ENCODE measurements at regions not wholly inside any gene's neighbourhood (a gene's known extent, or its start where the extent isn't known, plus 50 kb on each side); places are given as distances from the start of the nearest gene placed in this dataset.

DNA sequence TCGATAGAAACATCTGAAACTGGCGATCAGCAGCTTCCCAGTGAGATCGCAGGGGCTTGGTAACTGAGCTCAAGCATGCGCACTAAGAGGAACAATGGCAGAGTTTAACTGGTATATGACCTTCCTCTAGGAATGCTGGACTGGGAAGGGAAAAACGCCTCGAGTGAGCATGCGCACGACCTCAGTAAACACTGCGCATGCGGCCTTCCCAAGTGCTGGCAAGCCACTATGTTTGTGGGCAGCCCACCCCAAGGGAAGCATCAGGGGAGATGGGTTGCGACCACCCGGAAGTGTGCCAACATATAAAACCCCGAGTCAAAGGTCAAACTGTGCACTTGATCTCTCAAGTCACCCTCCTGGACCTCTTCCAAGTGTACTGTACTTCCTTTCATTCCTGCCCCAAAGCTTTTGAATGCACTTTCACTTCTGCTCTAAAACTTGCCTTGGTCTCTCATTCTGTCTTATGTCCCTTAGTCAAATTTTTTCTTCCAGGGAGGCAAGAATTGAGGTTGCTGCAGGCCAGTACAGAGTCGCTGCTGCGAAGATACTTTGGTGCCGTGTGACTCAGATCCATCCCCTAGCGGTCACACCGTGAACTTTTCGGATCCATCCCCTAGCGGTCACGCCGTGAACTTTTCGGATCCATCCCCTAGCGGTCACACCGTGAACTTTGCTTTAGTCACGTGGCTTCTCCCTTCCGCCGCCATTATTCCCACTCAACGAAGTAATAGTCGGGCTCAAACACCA, 243.3 kb downstream of the FAM43A start:
- DNase-seq (ENCODE audit: low spot score), result peak; percentile 21

DNA sequence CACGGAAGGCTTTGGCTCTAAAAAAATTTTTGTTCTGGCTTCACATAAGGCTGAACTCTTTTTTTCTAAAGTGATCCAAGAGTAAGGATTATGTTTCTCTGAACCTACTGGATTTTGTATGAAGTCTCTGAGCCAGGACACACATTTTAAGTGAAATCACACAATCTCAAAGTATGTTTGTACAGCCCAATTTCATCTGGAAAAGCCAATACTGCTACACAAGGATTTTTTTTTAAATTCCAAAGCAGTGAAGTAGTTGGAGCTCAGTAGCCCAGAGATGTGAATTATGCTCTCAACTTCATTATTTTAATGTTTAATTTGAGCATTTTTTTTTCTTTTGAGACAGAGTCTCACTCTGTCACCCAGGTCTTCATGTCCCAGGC, 243.9 kb downstream of the FAM43A start:
- no peak for DNase-seq (ENCODE audit: low spot score)

DNA sequence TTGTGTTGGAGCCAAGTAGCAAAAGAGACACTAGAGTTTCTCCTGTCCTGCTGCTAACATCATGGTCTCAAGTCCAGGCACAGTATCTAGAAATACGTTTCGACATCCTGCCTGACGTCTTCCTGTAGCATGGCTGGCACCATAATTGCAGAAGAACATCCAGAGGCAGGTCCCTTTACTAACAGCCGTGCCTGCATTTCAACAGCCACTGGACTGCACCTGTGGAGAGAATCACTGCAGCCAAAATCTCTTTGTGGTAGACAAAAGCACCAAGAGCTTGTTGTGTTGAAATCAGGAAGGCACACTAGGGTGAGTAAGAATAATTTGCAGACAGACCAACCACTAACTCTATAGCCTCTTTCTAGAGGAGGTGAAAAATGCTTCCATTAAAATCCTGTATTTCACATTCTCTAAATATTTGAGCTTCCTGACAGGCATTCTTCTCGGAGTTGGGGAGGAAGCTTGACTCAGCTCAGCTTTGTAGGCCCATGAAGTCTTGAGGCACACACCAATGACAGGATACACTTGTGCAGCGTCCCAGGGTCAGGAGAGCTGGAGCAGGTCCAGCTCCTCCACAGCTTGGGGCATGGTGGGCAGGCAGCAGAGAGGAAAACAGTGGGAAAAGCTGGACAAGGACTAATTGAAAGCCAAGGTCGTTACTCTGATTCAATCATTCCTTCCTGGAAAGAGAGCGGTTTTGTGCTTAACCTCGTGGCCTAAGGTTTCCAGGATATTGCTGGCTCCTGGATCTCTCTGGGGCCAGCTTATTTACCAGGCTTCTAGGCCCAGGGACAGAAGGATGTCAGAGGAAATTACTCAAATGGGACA, 244.9 kb downstream of the FAM43A start:
- no peak for DNase-seq (ENCODE audit: low spot score)

DNA sequence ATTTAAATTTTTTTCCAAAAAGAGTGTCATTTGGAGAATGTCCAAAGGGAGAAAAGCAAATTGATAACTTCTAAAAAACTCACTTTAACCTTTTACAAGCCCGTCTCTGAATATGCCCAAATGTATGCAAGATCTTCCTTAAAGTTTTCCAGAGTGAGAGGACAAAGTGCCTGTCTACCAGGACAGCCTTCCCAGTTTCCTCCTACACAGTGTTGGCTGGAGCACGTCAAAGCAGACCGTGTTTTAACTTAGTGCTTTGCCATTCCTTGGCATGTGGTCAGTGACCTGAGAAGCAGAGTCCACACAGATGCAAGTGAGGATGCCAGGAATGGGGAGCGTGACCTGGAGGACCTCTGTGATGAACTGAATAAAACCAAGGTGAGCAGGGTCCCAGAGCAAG, 245.7 kb downstream of the FAM43A start:
- DNase-seq (ENCODE audit: low spot score), result no peak

GRCh38 chr3:194931865-194932264, 246.2 kb downstream of the FAM43A start:
- DNase-seq (ENCODE audit: low spot score), result no peak

DNA sequence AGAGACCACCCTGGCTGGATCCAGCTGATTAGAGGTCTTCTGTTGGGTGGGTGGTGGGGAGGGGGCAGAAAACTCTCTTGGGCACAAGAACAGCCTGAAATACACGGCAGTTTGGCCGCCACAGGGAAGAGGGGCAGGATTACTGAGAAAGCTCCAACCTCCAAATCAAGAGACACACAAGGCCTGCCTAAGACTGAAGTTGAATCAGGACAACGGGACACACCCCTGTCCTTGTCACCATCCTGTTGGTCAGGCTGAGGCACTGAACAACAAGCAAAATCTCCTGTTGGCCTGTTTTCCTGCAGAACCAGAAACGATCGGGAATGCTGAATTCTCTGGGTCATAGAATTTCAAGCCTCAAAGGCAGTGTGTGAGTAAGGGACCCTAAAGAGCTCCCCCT, 247.8 kb downstream of the FAM43A start:
- no peak for DNase-seq (ENCODE audit: low spot score)

DNA sequence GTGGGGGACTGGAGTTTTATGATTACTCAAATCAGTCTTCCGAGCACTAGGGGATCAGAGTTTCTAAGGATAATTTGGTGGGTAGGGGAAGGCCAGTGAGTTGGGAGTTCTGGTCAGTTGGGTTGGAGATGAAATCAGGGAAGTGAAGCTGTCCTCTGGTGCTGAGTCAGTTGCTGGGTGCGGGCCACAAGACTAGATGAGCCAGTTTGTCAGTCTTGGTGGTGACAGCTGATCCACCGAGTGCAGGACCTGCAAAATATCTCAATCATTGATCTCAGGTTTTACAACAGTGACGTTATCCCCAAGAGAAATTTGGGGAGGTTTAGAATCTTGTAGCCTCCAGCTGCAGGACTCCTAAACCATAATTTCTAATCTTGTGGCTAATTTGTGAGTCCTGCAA, 249.4 kb downstream of the FAM43A start:
- no peak for DNase-seq (ENCODE audit: low spot score)

- DNase-seq (ENCODE audit: low spot score), result no peak
Observed at GRCh38 chr3:194935632-194936470, 250.2 kb downstream of the FAM43A start.

DNA sequence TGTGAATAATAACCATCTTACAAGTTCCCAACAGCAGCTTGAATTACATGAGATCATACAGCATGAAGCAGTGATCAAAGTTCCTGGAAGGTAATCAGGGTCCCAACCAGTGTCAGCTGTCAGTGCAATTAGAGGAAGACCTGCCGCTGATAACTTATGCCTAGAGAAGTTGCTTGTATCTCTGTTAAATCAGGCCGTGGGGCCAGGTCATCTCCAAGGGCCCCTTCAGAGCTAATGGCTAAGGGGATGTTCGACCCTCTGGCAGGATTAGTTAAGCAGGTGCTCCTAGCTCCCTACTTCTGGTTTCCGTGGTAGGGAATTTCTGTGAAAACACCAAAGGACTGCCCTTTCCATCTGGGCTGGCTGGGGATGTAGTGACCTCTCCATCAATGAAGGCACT, 251.0 kb downstream of the FAM43A start:
- no peak for DNase-seq (ENCODE audit: low spot score)

GRCh38 chr3:194937144-194937543, 251.5 kb downstream of the FAM43A start:
- DNase-seq (ENCODE audit: low spot score), result no peak

DNA sequence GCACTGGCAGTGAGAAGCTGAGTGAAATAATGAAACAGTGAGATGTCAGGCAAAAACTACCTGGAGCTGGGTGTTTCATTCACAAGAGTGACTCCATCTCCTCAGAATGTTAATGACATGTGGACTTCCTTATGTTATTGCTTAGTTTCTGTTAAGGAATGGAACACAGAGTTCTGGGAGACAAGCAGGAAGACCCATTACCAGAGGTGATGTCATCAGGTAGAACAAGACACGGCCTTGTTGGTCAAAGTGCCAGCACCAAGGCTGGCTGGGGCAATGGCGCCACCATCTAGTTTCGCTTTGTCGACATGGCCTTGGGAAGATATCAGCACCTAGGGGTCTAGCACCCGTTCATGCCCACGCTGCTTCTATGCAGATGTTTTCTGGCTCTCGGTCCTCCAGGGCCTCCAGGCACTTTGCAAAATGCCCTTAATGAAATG, 252.2 kb downstream of the FAM43A start:
- no peak for DNase-seq (ENCODE audit: low spot score)

DNA sequence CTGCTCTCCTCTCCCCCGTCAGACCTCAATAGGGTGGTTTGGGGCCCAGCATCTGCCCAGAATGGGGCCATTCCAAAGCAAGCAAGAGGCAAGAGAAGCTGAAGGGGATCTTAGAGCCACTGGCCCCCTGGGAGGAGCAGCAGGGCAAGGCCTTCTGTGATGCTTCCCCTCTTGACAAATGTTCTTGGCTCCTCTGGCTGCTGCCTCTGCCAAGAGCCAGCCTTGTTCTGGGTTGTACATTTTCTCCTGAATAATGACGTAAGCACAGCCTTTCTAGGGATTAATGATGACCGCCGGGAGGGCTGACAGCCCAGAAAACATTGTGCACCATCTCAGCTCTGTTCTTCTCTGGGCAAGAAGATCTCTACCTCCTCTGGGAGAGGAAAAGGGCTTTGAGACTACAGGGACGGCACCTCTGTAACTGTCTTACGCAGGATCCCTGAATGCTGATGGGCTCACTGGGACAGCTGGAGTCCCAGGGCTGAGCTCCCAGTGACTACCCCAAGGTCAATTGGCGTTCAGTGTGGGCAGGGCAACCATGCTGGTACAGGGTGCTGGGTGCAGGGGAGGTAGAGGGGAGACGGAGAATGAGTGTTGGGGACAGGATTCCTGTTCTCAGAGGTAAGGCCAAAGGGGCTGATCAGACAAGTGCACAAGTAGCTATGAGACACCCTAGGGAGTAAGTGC, 253.3 kb downstream of the FAM43A start:
- no peak for DNase-seq (ENCODE audit: low spot score)

- DNase-seq (ENCODE audit: low spot score), result no peak
Observed at GRCh38 chr3:194939532-194939909, 253.8 kb downstream of the FAM43A start.

- DNase-seq (ENCODE audit: low spot score), result no peak
Observed at GRCh38 chr3:194939949-194940770, 254.5 kb downstream of the FAM43A start.

DNA sequence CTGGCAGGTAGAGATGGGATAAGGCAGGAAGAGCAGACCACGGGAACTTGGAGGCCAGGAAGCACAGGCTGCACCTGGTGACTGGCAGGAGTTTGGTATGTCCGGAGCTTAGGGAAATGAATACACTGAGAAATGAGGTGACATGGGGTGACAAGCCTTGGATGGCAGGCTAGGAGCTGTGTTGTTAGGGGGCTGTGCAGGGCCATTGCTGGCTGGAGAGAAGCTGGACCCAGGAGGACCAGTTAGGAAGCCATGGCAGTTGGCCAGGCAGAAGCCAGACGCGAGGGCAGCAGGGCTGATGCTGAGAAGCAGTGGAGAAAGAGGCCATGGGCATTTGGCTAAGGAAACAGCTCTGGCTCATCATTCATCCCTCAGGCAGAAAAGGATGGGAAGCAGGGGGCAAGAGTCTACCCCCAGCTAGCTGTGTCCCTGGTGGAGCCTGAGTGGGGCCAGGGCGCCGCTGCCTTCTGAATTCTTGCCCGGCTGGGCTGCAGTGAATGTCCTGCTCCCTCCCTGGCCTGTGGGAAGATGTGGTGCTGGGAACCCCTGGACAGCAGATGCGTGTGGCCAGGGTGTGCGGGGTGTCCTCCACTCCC, 255.8 kb downstream of the FAM43A start:
- DNase-seq (ENCODE audit: low spot score), result no peak

GRCh38 chr3:194941956-194942511, 256.4 kb downstream of the FAM43A start:
- DNase-seq (ENCODE audit: low spot score), result no peak

GRCh38 chr3:194944526-194944925, 258.8 kb downstream of the FAM43A start:
- no peak for DNase-seq (ENCODE audit: low spot score)

DNA sequence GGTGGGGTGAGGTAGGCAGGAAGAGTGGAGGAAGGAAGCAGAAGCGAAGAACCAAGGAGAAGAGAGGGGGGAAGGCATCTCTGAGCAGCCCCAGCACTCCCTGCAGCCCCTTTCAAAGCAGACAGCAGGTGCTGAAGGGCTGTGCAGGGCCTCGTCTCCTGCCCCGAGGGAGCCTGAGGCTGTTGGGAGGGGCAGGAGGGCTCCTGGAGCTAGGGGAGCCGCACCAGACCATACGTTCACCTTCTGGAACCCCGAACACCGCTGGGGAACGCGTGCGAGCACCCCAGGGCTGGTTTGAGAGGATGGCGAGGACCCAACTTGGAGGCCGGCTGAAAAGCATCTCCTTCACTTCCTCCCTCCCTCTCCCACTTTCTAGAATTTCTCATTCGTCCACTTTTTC, 259.8 kb downstream of the FAM43A start:
- no peak for DNase-seq (ENCODE audit: low spot score)

DNA sequence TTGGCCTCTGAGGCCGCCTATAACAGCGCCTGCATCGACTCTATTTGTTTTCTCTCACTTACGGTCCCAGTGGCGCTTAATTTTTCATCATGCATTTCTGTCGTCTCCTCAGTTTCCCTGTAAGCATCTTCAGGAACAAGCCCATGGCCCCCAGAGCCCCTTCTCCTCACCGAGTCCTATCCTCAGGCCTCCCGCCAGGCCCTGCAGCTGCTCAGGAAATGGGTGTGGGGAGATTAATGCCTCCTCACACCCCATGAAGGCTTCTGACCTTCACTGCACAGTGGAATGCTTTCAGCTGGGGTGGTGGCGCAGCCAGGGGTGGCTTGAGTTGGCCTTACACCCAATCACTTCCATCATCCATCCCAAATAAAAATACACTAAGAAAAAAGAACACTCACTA, 260.4 kb downstream of the FAM43A start:
- no peak for DNase-seq (ENCODE audit: low spot score)

- no peak for DNase-seq (ENCODE audit: low spot score)
Observed at GRCh38 chr3:194949592-194949991, 263.9 kb downstream of the FAM43A start.

Measured in hematopoietic multipotent progenitor cell treated with erythropoietin and hydrocortisone succinate and interleukin-3 and kit ligand, for 17 days (in vitro differentiated cells).